SK-N-MC (cell line): ENCODE measurements at regions not wholly inside any gene's neighbourhood (a gene's known extent, or its start where the extent isn't known, plus 50 kb on each side); places are given as distances from the start of the nearest gene placed in this dataset.

ENCODE experiments used
- EZH2 ChIP-seq: fragments of 200-600 bp; sonication (generic); IDR thresholded peaks from one replicate; pipeline ENCODE4 v1.6.1; 2017; ENCODE audit warnings: antibody characterized with exemption
- POLR2AphosphoS5 ChIP-seq: IDR thresholded peaks from 2 replicates; pipeline ENCODE4 v1.6.1; 2012; ENCODE audit warnings: mild to moderate bottlenecking, low read depth, low read length, borderline replicate concordance

DNA sequence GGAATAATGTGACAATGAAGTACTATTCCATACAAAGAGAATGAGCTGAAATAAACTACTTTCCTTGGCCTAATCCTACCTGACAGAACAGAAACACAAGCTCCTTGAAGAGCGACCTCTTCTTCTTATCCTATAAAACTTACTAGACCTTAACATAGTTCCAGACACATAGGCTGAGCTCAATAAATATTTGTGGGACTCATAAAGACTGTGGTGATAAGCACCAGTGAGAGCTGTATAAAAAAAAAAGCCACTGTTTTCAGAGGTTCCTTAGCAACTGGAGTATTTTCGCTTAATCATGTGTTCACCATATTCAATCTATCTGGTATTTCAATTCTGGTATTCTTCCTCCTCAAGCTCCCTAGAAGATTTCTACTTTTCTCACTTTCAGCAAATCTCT lies 1129.6 kb downstream of the STPG2 start:
- TF ChIP-seq EZH2, result no peak
- no peak for TF ChIP-seq POLR2AphosphoS5
